Prostate gland (tissue), 2 donors: ENCODE measurements at regions not wholly inside any gene's neighbourhood (a gene's known extent, or its start where the extent isn't known, plus 50 kb on each side); places are given as distances from the start of the nearest gene placed in this dataset.

Source experiments
- DNase-seq: peaks from one replicate; pipeline ENCODE4 v3.0.0-alpha.2; 2019; ENCODE audit warnings: low spot score
- H3K27ac ChIP-seq, 2 donors: fragments of 200-600 bp; sonication (generic); 2 replicates each; pipeline ENCODE4 v1.5.1; 2017 to 2019
- H3K27me3 ChIP-seq: fragments of 200-600 bp; sonication (generic); replicated peaks from 2 replicates; pipeline ENCODE4 v1.5.1; 2019; ENCODE audit not compliant: insufficient read depth
- H3K36me3 ChIP-seq, 2 donors: fragments of 200-600 bp; sonication (generic); 1 replicate in 1 of 2; 2 replicates in 1 of 2; pipeline versions ENCODE4 v1.5.1 to v1.8.1; 2017 to 2019
- H3K4me1 ChIP-seq: fragments of 200-600 bp; sonication (generic); replicated peaks from 2 replicates; pipeline ENCODE4 v1.5.1; 2019
- H3K4me3 ChIP-seq, 2 donors: fragments of 200-600 bp; sonication (generic); 2 replicates each; pipeline ENCODE4 v1.5.1; 2017 to 2019
- H3K9me3 ChIP-seq: fragments of 200-600 bp; sonication (generic); 2 replicates; pipeline ENCODE4 v1.5.1; 2017
- POLR2A ChIP-seq: fragments of 450-650 bp; IDR thresholded peaks from one replicate; pipeline ENCODE4 v1.6.1; 2016; ENCODE audit warnings: antibody characterized with exemption, mild to moderate bottlenecking
- POLR2AphosphoS5 ChIP-seq: sonication (generic); formaldehyde crosslinking; IDR thresholded peaks from one replicate; pipeline ENCODE4 v1.6.1; 2017; ENCODE audit warnings: antibody characterized with exemption
- WGBS: methylation state at CpG from one replicate; pipeline ENCODE4 v1.1.5; 2018; 5-methylcytosine and 5-hydroxymethylcytosine counted together
- intact Hi-C: fragments of 100-400 bp; cut with DNase I; formaldehyde crosslinking; loops from one replicate; pipeline ENCODE4 v1.14.2; 2022
- TF ChIP-seq, protein P1 (sequence below), 4 experiments: fragments of 200-600 bp in 2 of 4; fragments of 450-650 bp in 2 of 4; sonication (generic) in 2 of 4; IDR thresholded peaks; 1 replicate in 3 of 4; 2 replicates in 1 of 4; pipeline ENCODE4 v1.5.1; 2016 to 2019; ENCODE audit warnings: antibody characterized with exemption in 4 of 4, mild to moderate bottlenecking in 2 of 4, moderate library complexity in 2 of 4

DNA sequence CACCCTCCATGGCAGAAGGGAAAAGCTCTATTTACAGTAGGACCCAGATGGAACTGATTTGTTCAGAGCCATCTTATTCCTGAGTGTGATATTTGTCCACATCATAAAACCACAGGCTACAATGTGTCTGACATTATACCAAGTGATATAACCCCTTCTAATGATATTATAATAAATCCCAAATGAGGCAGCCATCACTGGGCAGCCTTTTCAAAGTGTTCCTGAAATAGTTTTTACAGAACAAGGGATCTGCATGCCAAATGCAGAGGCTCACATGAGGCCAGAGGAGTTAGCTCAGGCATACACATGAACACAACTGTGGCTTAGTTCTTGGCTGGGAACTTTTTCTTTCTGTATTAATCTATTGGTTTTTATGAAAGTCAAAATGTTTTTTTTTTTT, 207.7 kb downstream of the MAFB start:
- DNase-seq, result no peak
- Histone ChIP-seq H3K27ac (no peak overlapping the region), H3K4me3 (no peak overlapping the region), H3K9me3 (no peaks in the 10 kb centered on the region), H3K36me3 (no peaks in the 10 kb centered on the region), H3K4me1 (no peaks in the 10 kb centered on the region), H3K27me3 (no peaks in the 10 kb centered on the region)
- TF ChIP-seq POLR2A, result no peak
- TF ChIP-seq, protein P1, sequence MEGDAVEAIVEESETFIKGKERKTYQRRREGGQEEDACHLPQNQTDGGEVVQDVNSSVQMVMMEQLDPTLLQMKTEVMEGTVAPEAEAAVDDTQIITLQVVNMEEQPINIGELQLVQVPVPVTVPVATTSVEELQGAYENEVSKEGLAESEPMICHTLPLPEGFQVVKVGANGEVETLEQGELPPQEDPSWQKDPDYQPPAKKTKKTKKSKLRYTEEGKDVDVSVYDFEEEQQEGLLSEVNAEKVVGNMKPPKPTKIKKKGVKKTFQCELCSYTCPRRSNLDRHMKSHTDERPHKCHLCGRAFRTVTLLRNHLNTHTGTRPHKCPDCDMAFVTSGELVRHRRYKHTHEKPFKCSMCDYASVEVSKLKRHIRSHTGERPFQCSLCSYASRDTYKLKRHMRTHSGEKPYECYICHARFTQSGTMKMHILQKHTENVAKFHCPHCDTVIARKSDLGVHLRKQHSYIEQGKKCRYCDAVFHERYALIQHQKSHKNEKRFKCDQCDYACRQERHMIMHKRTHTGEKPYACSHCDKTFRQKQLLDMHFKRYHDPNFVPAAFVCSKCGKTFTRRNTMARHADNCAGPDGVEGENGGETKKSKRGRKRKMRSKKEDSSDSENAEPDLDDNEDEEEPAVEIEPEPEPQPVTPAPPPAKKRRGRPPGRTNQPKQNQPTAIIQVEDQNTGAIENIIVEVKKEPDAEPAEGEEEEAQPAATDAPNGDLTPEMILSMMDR (IDR thresholded peaks at IDR 0.05), result no peak
- TF ChIP-seq POLR2AphosphoS5, result no peak
- intact Hi-C loops, result no loop called here

- H3K27ac ChIP-seq, result no peak overlapping the region
- no peaks in the 10 kb centered on the region for H3K9me3 ChIP-seq
- no peaks in the 10 kb centered on the region for H3K36me3 ChIP-seq
- no peaks in the 10 kb centered on the region for H3K4me1 ChIP-seq
- TF ChIP-seq POLR2A (no peak), POLR2AphosphoS5 (no peak)
- TF ChIP-seq, protein P1 (IDR thresholded peaks at IDR 0.05), result no peak
- no peak for DNase-seq
- H3K4me3 ChIP-seq, result no peak overlapping the region
- no peaks in the 10 kb centered on the region for H3K27me3 ChIP-seq
- WGBS, result 73% methylated on average over 3 of the region's 3 CpGs
- intact Hi-C loops, result no loop called here
Observed at GRCh38 chr20:40477805-40478204, 211.2 kb downstream of the MAFB start.

DNA sequence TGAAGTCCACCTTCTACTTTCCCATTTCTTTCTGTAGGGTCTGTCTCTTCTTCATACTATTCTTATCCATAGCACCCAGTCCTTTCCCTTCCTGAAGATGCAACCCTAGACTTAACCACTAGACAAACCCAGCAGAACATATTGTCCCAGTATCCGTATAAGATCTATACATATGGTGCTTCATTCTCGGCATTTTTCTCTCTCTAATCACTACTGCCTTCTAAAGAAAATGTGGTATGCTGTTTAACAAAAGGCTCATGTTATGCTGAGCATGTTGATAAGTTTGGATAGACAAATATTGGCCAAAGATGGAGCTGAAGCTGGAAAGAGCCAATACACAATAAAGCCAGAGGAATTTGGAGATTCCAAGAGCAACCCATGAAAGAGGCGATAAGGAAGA, 212.6 kb downstream of the MAFB start:
- no peaks in the 10 kb centered on the region for H3K36me3 ChIP-seq
- WGBS, result 93% methylated on average over 3 of the region's 3 CpGs
- no peak for TF ChIP-seq POLR2A
- TF ChIP-seq POLR2AphosphoS5, result no peak
- TF ChIP-seq, protein P1 (IDR thresholded peaks at IDR 0.05), result no peak
- H3K9me3 ChIP-seq, result no peaks in the 10 kb centered on the region
- no peak overlapping the region for H3K4me3 ChIP-seq
- no peaks in the 10 kb centered on the region for H3K27me3 ChIP-seq
- intact Hi-C loops, result no loop called here
- no peak overlapping the region for H3K27ac ChIP-seq
- DNase-seq, result no peak
- H3K4me1 ChIP-seq, result no peaks in the 10 kb centered on the region

- Histone ChIP-seq H3K9me3 (no peaks in the 10 kb centered on the region), H3K4me1 (peaks cover 4% of the 10 kb centered on the region), H3K27ac (no peak overlapping the region), H3K36me3 (no peaks in the 10 kb centered on the region), H3K4me3 (no peak overlapping the region), H3K27me3 (no peaks in the 10 kb centered on the region)
- no peak for DNase-seq
- WGBS, result 93% methylated on average over 1 of the region's 1 CpG
- intact Hi-C loops, result no loop called here
- no peak for TF ChIP-seq POLR2A
Observed at GRCh38 chr20:40472905-40473304, 216.1 kb downstream of the MAFB start.

GRCh38 chr20:40471261-40471629, 217.8 kb downstream of the MAFB start:
- Histone ChIP-seq H3K27ac (peak overlapping the region; percentile 28 to 56), H3K36me3 (no peaks in the 10 kb centered on the region), H3K4me3 (no peak overlapping the region), H3K4me1 (peaks cover 4% of the 10 kb centered on the region), H3K27me3 (no peaks in the 10 kb centered on the region), H3K9me3 (no peaks in the 10 kb centered on the region)
- no peak for TF ChIP-seq POLR2AphosphoS5
- TF ChIP-seq, protein P1 (IDR thresholded peaks at IDR 0.05), result peak in 3 of 4 experiments; percentile 21 to 40 (median 35)
- TF ChIP-seq POLR2A, result no peak
- WGBS, result 91% methylated on average over 4 of the region's 4 CpGs
- DNase-seq, result no peak
- intact Hi-C loops, result no loop called here
